PC-3 (cell line): ENCODE measurements at regions not wholly inside any gene's neighbourhood (a gene's known extent, or its start where the extent isn't known, plus 50 kb on each side); places are given as distances from the start of the nearest gene placed in this dataset.

Experiments
- ATAC-seq: fragments of 200-7000 bp; cut with Tn5 transposase; 2 replicates; pipeline ENCODE4 v1.9.1; 2020; ENCODE audit warnings: mild to moderate bottlenecking, moderate library complexity
- BruUV-seq: library from RNA; stranded (reverse); fragments of 400-500 nt; replicated peaks from 2 replicates; lab custom pipeline; 2021; lab: Mats Ljungman, UMichigan
- CTCF ChIA-PET: fragments of 300-600 bp; sonication (Branson Sonifier 250); formaldehyde crosslinking; loops from one replicate; lab custom pipeline; 2022; ENCODE audit warnings: antibody characterized with exemption; lab: Charles Lee
- POLR2A ChIA-PET: fragments of 300-600 bp; sonication (Branson Sonifier 250); formaldehyde crosslinking; loops from one replicate; lab custom pipeline; 2022; ENCODE audit warnings: antibody characterized with exemption; ENCODE audit not compliant: unreplicated experiment; lab: Charles Lee
- DNase-seq: peaks from one replicate; pipeline ENCODE4 v3.0.0-alpha.2; 2015
- H2AFZ ChIP-seq: fragments of 300-600 bp; sonication (generic); 2 replicates; pipeline ENCODE4 v1.6.0; 2016; ENCODE audit warnings: antibody characterized with exemption, low read length
- H3F3A ChIP-seq: fragments of 300-600 bp; sonication (generic); one replicate; pipeline ENCODE4 v1.6.0; 2017; ENCODE audit warnings: antibody characterized with exemption, low read length, control low read depth, mild to moderate bottlenecking; ENCODE audit not compliant: unreplicated experiment
- H3K27ac ChIP-seq: fragments of 300-600 bp; sonication (generic); 2 replicates; pipeline ENCODE4 v1.5.1; 2016; ENCODE audit warnings: mild to moderate bottlenecking, low read length
- H3K27me3 ChIP-seq: fragments of 300-600 bp; sonication (generic); 2 replicates; pipeline ENCODE4 v1.6.1; 2016; ENCODE audit warnings: low read length, mixed read lengths
- H3K36me3 ChIP-seq: fragments of 300-600 bp; sonication (generic); 2 replicates; pipeline ENCODE4 v1.6.1; 2016; ENCODE audit warnings: low read depth, mixed run types, low read length, mixed read lengths
- H3K4me1 ChIP-seq: fragments of 300-600 bp; sonication (generic); 2 replicates; pipeline ENCODE4 v1.5.1; 2016; ENCODE audit warnings: low read length; ENCODE audit not compliant: insufficient read depth
- H3K4me2 ChIP-seq: fragments of 300-600 bp; sonication (generic); 2 replicates; pipeline ENCODE4 v1.6.0; 2016; ENCODE audit warnings: low read length
- H3K4me3 ChIP-seq: fragments of 300-600 bp; sonication (generic); 2 replicates; pipeline ENCODE4 v1.5.1; 2016; ENCODE audit warnings: mild to moderate bottlenecking, low read length, mixed read lengths
- H3K79me2 ChIP-seq: fragments of 300-600 bp; sonication (generic); 2 replicates; pipeline ENCODE4 v1.6.1; 2017; ENCODE audit warnings: low read length, mixed read lengths
- H3K9ac ChIP-seq: fragments of 300-600 bp; sonication (generic); 2 replicates; pipeline ENCODE4 v1.6.0; 2016; ENCODE audit warnings: mild to moderate bottlenecking, low read length
- H3K9me2 ChIP-seq: fragments of 300-600 bp; sonication (generic); replicated peaks from 2 replicates; pipeline ENCODE4 v1.6.1; 2016; ENCODE audit warnings: mixed run types, low read length, mixed read lengths
- H3K9me3 ChIP-seq: fragments of 300-600 bp; sonication (generic); 2 replicates; pipeline ENCODE4 v1.6.1; 2016; ENCODE audit warnings: low read length, mixed read lengths
- H4K20me1 ChIP-seq: fragments of 300-600 bp; sonication (generic); 2 replicates; pipeline ENCODE4 v1.6.1; 2016; ENCODE audit warnings: low read length, mixed read lengths
- EZH2 ChIP-seq: fragments of 300-600 bp; sonication (generic); IDR thresholded peaks from one replicate; pipeline ENCODE4 v1.6.1; 2017; ENCODE audit warnings: antibody characterized with exemption, mild to moderate bottlenecking, low read length; ENCODE audit not compliant: unreplicated experiment
- EZH2phosphoT487 ChIP-seq: fragments of 300-600 bp; sonication (generic); IDR thresholded peaks from 2 replicates; pipeline ENCODE4 v1.6.1; 2018; ENCODE audit warnings: mild to moderate bottlenecking, antibody characterized with exemption, low read length, borderline replicate concordance
- intact Hi-C: fragments of 100-400 bp; cut with micrococcal nuclease; formaldehyde crosslinking; loops from 2 replicates; pipeline ENCODE4 v1.9.0; 2023
- TF ChIP-seq, protein P1 (sequence below): fragments of 300-600 bp; sonication (generic); conservative IDR thresholded peaks from 2 replicates; pipeline ENCODE4 v1.5.1; 2017; ENCODE audit warnings: antibody characterized with exemption, low read depth, mild to moderate bottlenecking, low read length

DNA sequence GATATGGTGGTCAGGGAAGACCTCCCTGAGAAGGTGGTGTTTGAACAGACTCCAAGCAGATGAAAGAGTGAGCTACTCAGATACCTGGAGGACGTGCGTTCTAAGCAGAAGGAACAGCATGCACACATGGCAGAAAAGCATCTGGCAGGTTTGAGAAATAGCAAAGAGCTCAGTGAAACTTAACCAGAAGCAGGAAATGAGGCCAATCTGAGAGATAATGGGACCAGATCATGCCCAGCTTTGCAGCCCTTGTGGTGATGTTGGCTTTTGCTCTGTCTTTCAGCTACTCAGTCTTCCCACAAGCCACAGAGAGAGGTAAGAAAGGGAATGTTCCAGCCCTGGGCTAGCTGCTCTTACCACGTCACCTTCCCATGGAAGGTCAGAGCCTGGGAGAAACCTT lies 176.3 kb upstream of the GSC start:
- intact Hi-C loops: no loop called here
- no peak overlapping the region for H3K27ac ChIP-seq
- TF ChIP-seq, protein P1, sequence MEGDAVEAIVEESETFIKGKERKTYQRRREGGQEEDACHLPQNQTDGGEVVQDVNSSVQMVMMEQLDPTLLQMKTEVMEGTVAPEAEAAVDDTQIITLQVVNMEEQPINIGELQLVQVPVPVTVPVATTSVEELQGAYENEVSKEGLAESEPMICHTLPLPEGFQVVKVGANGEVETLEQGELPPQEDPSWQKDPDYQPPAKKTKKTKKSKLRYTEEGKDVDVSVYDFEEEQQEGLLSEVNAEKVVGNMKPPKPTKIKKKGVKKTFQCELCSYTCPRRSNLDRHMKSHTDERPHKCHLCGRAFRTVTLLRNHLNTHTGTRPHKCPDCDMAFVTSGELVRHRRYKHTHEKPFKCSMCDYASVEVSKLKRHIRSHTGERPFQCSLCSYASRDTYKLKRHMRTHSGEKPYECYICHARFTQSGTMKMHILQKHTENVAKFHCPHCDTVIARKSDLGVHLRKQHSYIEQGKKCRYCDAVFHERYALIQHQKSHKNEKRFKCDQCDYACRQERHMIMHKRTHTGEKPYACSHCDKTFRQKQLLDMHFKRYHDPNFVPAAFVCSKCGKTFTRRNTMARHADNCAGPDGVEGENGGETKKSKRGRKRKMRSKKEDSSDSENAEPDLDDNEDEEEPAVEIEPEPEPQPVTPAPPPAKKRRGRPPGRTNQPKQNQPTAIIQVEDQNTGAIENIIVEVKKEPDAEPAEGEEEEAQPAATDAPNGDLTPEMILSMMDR: no peak
- TF ChIP-seq EZH2: no peak
- no peak for TF ChIP-seq EZH2phosphoT487
- peaks cover 6% of the 10 kb centered on the region for H3K27me3 ChIP-seq
- no peaks in the 10 kb centered on the region for H3K9me3 ChIP-seq
- no peaks in the 10 kb centered on the region for H3K79me2 ChIP-seq
- POLR2A ChIA-PET: no interaction called here
- no peaks in the 10 kb centered on the region for H3K4me1 ChIP-seq
- H3F3A ChIP-seq: no peaks in the 10 kb centered on the region
- no peak for ATAC-seq
- no peak overlapping the region for H2AFZ ChIP-seq
- BruUV-seq: no TSS peak
- no peaks in the 10 kb centered on the region for H3K36me3 ChIP-seq
- no peak overlapping the region for H3K9ac ChIP-seq
- DNase-seq: no peak
- no peak overlapping the region for H3K4me3 ChIP-seq
- H4K20me1 ChIP-seq: no peaks in the 10 kb centered on the region
- no peaks in the 10 kb centered on the region for H3K9me2 ChIP-seq
- H3K4me2 ChIP-seq: no peak overlapping the region
- CTCF ChIA-PET: no interaction called here

DNA sequence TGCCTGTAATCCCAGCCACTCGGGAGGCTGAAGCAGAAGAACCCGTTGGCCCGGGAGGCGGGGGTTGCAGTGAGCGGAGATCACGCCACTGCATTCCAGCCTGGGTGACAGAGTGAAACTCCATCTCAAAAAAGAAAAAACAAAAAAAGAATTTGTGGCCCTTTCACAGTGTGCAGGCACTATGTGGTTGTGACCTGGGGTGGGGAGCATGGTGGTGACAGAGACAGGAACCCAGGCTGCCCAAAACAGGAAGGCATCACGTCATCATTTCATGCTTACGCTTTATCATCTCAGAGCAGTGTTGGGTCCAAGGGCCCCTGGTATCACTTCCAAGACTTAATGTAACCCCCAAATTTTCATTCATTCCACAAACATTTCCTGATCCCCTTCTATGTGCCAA lies 175.7 kb upstream of the GSC start:
- intact Hi-C loops: no loop called here
- no peaks in the 10 kb centered on the region for H4K20me1 ChIP-seq
- H3K36me3 ChIP-seq: no peaks in the 10 kb centered on the region
- no peaks in the 10 kb centered on the region for H3K79me2 ChIP-seq
- no peak overlapping the region for H3K9ac ChIP-seq
- ChIA-PET CTCF (no interaction called here), POLR2A (no interaction called here)
- no peak for ATAC-seq
- BruUV-seq: no TSS peak
- peaks cover 5% of the 10 kb centered on the region; the same call in 1 of the 2 replicates for H3K27me3 ChIP-seq
- no peaks in the 10 kb centered on the region for H3K4me1 ChIP-seq
- no peak for DNase-seq
- TF ChIP-seq EZH2phosphoT487: no peak
- H3K4me3 ChIP-seq: no peak overlapping the region
- H3K4me2 ChIP-seq: no peak overlapping the region
- H3F3A ChIP-seq: no peaks in the 10 kb centered on the region
- no peaks in the 10 kb centered on the region for H3K9me3 ChIP-seq
- H3K9me2 ChIP-seq: no peaks in the 10 kb centered on the region
- no peak overlapping the region for H3K27ac ChIP-seq
- H2AFZ ChIP-seq: no peak overlapping the region

DNA sequence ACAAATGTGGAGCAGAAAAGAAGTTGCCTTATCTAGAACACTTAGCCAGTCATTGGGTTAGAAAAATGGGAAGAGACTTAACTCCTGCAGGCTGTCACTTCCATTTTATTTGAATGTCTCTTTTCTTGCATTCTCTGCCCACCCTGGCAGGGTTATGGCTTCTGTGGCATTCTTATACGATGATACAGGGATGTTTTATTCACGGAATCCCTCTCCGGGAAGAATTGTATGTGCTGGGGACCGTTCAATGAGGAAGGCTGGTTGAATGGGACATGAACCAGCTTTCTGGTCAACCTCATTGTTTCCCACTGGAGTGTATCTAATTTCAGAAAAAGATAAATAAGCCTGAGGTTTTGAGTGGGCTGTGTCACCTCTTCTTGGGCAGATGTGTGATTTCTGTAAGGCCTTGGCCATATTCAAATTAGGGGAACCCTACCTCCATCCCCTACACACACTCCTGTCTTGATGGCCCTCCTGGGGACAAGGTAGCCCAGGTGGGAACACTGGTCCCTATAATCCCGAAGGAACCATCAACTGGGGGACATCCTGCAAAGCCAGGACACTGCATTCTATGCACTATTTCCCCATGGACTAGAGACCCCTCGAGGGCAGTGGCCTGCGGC lies 174.8 kb upstream of the GSC start:
- no peaks in the 10 kb centered on the region for H3K36me3 ChIP-seq
- no peak overlapping the region for H3K9ac ChIP-seq
- CTCF ChIA-PET: no interaction called here
- intact Hi-C loops: no loop called here
- H3K79me2 ChIP-seq: no peaks in the 10 kb centered on the region
- H3K27me3 ChIP-seq: no peaks in the 10 kb centered on the region
- no peaks in the 10 kb centered on the region for H3K9me3 ChIP-seq
- H3F3A ChIP-seq: no peaks in the 10 kb centered on the region
- ATAC-seq: no peak
- POLR2A ChIA-PET: no interaction called here
- H2AFZ ChIP-seq: no peak overlapping the region
- no peak overlapping the region for H3K4me3 ChIP-seq
- H3K9me2 ChIP-seq: no peaks in the 10 kb centered on the region
- BruUV-seq: no TSS peak
- H3K4me2 ChIP-seq: no peak overlapping the region
- H3K27ac ChIP-seq: no peak overlapping the region
- no peaks in the 10 kb centered on the region for H4K20me1 ChIP-seq
- no peak for DNase-seq
- TF ChIP-seq, protein P1: no peak
- no peak for TF ChIP-seq EZH2phosphoT487
- no peak for TF ChIP-seq EZH2
- H3K4me1 ChIP-seq: no peaks in the 10 kb centered on the region
